HS-5 (cell line): ENCODE measurements at regions not wholly inside any gene's neighbourhood (a gene's known extent, or its start where the extent isn't known, plus 50 kb on each side); places are given as distances from the start of the nearest gene placed in this dataset.

Experiments
- DNase-seq: peaks from one replicate; pipeline ENCODE4 v3.0.0-alpha.2; 2012; ENCODE audit warnings: low read depth

- no peak for DNase-seq
These were observed 284.4 kb upstream of the MON1B start for GRCh38 chr16:76906552-76906951.

DNA sequence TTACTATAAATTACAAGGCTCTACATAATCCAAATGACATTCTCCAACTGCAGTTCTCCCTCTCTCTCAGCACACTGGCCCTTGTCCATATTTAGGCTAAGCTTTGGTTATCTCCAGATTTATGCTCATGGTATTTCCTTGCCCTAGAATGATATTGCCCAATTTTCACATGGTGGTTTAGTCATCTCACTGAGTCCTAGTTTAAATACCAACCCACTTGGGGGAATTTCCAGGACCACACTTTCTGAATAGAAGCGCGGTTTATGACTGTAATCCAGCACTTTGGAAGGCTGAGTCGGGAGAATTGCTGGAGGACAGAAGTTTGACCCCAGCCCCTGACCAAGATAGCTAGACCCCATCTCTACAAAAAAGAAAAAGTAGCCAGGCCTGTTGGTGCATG lies 280.1 kb upstream of the MON1B start:
- peak; percentile 89 for DNase-seq

DNA sequence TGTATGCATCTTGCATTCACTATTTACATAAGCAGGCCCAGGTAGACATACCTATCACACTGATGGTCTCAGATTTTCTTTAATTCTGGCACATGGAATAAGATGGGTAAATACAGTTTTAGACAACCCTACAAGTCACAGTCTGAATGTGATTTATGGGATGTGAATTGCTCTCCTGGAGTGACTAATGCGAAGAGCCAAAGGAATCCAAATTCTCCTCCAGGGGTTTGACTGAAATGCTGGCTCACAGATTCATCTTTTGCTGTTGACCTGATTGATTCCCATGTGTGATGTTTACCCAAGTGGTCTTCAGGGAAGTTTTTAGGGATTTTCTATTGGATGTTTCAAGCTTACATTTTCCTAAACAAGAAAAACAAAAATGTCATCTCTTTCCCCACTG lies 277.9 kb upstream of the MON1B start:
- no peak for DNase-seq

DNA sequence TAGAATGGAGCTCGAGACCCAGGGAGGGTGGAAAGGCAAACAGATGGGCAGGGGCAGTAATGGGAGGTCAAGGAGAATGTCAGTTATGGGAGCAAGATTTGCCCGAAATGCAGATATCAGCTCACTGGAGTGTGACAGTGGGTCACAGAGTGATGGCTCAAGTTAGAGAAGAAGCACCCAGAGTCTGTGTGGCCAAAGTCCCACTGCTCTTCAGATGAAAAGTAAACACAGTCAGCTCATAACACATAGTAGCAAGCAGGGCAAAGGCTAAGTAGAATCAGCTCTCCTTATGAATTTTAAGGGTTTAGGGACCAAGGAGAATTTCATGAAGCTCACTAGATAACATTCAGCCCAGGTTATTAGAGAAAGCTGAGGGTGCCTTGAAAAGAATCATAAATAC lies 264.9 kb upstream of the MON1B start:
- DNase-seq: no peak

DNA sequence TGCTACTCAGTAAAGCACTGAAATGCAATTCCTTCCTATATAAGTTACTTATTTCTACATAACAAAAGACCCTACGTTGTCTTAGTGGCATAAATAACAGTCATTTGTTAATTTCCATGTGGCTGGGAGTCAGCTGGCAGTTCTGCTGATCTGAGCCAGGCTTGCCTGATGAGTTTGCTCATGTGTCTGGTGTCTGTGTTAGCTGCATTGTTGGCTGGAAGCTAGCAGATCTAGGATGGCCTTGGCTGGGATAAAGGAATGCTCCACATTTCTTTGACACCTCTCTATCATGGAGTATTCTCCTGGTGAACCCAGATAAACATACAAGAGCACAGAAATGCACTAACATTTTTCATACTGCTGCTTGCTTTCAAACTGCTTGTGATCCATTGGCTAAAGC lies 264.4 kb upstream of the MON1B start:
- no peak for DNase-seq

DNA sequence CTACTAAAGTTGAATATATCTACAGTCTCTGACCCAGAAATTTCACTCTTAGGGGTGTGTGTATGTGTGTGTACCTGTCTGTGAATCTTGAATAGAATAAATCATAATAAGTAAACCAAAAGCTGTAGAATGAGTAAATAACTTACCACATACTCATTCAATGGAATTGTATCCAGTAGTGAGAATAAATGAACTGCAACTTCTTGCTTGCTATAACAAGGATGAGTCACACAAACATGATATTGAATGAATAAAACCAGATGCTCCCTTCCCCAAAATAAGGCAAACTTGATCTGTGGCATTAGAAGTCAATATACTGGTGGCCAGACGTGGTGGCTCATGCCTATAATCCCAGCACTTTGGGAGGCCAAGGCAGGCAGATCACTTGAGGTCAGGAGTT lies 259.8 kb upstream of the MON1B start:
- peak; percentile 49 for DNase-seq

DNA sequence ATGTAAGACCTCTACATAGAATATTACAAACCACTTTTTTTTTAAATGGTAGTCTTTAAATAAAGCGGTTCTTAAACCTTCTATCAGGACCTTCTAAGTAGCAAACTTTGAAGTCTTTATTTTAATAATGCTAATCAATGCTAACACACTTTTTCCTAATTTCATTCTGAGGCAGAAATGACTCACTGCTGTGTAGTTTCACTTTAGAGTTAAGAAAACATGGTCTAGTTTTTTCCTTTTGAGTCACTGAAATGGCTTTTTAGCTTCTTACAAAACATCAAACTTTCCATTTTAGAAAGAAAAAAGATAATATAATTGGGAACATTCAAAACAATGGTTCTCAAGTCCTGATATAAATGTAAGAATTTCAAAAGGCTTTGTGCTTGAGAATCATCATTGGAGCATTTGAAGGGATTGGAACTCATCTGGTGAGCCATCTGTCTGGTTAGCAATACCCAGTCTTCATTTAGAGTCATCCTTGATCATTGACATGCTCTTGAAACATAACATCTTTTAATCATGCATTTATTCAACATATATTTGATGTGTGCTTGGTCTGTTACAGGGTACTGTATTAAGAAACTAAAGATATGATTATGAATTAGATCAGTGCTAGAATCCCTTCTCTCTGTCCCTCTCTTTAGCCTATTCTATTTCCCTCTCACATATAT lies 258.3 kb upstream of the MON1B start:
- peak; percentile 46 for DNase-seq

DNA sequence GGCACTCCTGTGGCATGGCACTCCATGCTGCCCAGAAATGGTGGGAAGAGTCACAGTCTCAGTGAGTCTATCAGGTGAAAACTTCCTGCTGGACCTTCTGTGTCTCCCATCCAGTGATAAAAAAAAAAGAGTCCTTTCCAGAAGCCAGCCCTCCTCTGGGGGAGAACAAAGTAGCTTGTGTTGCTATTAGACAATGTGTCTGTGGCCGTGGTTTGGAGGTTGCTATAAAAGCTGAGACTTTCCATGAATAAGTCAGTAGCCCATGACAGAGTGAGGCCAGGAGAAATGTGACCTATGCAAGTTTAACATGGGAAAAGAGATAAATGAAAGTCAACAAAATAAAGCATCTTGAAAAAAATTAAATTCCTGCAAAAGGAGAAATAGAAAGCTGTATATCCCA lies 250.7 kb upstream of the MON1B start:
- no peak for DNase-seq

- no peak for DNase-seq
These were observed 249.9 kb upstream of the MON1B start for GRCh38 chr16:76941113-76941512.

DNA sequence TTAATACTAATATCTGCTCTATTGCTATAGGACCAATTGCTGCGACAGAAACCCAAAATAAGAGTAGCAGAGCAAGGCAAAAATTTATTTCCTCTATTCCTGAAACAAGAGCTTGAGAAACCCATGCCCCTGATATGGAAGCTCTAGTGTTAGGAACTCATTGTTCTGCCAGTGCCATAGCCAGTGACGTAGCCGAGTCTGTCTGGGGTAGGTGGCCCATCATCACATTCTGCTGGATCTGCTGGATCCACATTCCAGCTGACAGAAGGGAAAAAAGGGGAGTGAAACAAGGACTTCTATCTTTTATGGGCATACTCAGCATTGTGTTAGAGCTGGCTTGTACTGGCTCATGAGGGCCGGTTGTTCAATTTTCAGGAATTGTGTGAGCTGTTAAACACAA lies 248.9 kb upstream of the MON1B start:
- DNase-seq: no peak

GRCh38 chr16:76943921-76944320 lies 247.1 kb upstream of the MON1B start:
- DNase-seq: no peak

DNA sequence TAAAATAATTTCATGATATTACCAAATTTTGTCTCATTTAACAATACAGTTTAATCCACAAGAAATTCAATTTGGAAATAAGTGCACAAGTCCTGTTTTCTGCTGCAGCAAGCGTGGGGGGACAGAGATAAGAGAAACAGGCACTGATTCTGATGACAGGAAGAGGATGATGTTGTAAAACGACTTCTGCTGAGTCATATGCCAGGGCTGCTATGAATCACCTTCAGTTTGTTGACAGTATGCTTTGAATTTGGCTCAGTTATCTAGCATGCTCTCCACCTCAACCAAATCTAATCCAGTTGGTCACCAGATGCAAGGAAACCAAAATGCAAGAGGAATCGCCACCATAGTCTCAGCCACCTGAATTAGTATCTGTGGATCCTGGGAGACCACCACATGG lies 244.1 kb upstream of the MON1B start:
- peak; percentile 84 for DNase-seq

GRCh38 chr16:76947749-76948148 lies 243.2 kb upstream of the MON1B start:
- DNase-seq: no peak

GRCh38 chr16:76955629-76956028 lies 235.4 kb upstream of the MON1B start:
- no peak for DNase-seq

DNA sequence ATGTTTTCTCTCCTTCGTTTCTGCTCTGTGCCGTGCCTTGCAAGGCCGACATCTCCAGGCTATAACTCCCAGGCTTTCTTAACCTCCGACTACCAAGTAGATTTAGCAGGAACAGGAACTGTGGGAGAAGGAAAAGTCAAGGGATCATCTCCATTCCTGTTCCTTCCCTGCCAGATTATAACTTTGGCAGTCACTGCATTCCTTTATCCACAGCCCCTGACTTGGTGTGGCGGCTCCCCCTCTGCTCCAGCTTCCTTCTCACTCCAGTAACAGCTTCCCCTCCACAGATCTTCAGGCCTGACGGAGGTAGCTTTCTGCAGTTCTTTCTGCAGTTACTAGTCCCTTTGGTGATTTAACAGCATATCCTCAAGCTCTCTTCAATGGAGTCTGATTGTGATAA lies 234.6 kb upstream of the MON1B start:
- DNase-seq: no peak

- DNase-seq: no peak
These were observed 234.1 kb upstream of the MON1B start for GRCh38 chr16:76956841-76957240.

GRCh38 chr16:76959166-76959565 lies 231.8 kb upstream of the MON1B start:
- DNase-seq: no peak

DNA sequence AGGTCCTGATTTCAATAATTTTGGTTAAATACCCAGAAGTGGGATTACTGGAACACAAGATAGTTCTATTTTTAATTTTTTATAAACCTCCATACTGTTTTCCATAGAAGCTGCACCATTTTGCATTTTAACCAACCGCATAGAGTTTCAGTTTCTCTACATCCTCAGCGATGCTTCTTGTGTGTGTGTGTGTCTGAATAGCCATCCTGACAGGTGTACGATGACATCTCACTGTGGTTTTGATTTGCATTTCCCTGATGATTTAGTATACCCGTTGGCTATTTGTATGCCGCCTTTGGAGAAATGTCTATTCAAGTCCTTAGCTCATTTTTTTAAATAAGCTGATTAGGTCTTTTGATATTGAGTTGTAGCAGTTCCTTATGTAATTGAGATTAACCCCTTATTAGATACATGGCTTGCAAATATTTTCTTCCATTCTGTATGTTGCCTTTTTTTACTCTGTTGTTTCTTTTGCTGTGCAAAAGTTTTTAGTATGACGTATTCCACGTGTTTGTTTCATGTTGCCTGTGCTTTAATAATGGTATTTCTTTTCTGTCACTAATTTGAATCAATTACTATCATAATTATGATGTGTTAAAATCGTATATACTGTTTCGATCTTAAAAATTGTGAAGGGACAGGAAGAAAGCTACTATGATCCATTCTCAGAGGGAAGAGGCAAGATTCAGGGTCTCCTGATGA lies 227.2 kb upstream of the MON1B start:
- no peak for DNase-seq

GRCh38 chr16:76964464-76965154 lies 226.4 kb upstream of the MON1B start:
- DNase-seq: no peak

DNA sequence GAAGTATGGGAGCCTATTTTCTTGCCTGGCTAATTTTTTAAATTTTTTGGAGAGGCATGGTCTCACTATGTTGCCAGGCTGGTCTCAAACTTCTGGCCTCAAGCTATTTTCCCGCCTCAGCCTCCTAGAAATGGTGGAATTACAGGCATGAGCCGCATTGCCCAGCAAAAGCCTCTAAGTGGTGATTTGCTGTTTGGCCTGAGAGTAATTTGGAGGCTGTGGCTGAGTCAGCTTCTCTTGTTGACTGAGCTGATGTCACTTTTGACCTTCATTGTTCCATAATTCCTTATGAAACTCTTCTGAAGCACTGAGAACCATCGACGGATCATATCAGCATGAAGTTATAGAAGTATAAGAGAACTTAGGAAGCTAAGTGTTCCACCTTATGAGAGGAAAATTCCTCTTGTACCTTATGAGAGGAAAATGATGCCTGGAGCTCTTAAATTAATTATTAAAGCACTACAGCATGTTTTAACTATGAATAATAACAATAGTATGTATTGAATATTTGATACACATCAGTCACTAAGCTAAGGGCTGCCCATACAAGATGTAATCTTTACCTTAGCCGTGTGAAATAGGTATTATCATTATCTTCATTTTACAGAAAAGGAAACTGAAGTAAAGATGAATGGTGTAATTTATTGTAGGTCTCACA lies 220.8 kb upstream of the MON1B start:
- DNase-seq: peak; percentile 26

DNA sequence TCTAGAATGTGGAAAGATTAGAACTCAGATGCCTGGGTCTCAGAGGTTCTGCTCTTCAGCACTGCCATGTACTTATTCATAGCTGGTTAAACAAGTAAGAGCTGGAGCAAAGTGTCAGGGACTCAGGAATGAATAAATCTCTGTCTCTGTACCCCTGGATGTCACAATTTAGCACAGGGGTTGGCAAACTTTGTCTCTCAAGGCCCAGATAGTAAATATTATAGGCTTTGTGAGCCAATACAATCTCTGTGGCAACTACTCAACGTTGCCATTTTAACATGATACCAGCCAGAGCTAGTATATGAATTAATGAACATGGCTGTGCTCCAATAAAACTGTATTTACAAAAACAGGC lies 220.3 kb upstream of the MON1B start:
- DNase-seq: no peak

- no peak for DNase-seq
These were observed 214.9 kb upstream of the MON1B start for GRCh38 chr16:76976101-76976500.

- DNase-seq: no peak
These were observed 214.2 kb upstream of the MON1B start for GRCh38 chr16:76976756-76977155.
